ENCODE measurements at regions not wholly inside any gene's neighbourhood (a gene's known extent, or its start where the extent isn't known, plus 50 kb on each side); places are given as distances from the start of the nearest gene placed in this dataset.

GRCh38 chr16:76162046-76162445 is 115.2 kb upstream of the CNTNAP4 start:
- TF ChIP-seq EZH2 (IDR thresholded peaks at IDR 0.05; ENCODE audit: borderline replicate concordance, low read depth, low read length, severe bottlenecking) (no peak), CTCF (IDR thresholded peaks at IDR 0.05; ENCODE audit: extremely low read depth in 1 of 2, insufficient read depth in 1 of 2, low read depth in 1 of 2, low read length in 2 of 2) (no peak)

All from endothelial cell of umbilical vein (primary cell).